Stimulated activated CD8-positive, alpha-beta memory T cell treated with anti-CD3 and anti-CD28 coated beads, Interleukin-7, amount 100 ng/mL, for 24 hours (primary cell): ENCODE measurements at regions not wholly inside any gene's neighbourhood (a gene's known extent, or its start where the extent isn't known, plus 50 kb on each side); places are given as distances from the start of the nearest gene placed in this dataset.

Source experiments
- DNase-seq: peaks from one replicate; pipeline ENCODE4 v3.0.0-alpha.2; 2020; ENCODE audit warnings: low read depth

GRCh38 chr14:96617635-96618034, 115.5 kb downstream of the PAPOLA start:
- no peak for DNase-seq

GRCh38 chr14:96622926-96623325, 120.7 kb downstream of the PAPOLA start:
- DNase-seq, result no peak

GRCh38 chr14:96623676-96624484, 121.7 kb downstream of the PAPOLA start:
- DNase-seq, result no peak

DNA sequence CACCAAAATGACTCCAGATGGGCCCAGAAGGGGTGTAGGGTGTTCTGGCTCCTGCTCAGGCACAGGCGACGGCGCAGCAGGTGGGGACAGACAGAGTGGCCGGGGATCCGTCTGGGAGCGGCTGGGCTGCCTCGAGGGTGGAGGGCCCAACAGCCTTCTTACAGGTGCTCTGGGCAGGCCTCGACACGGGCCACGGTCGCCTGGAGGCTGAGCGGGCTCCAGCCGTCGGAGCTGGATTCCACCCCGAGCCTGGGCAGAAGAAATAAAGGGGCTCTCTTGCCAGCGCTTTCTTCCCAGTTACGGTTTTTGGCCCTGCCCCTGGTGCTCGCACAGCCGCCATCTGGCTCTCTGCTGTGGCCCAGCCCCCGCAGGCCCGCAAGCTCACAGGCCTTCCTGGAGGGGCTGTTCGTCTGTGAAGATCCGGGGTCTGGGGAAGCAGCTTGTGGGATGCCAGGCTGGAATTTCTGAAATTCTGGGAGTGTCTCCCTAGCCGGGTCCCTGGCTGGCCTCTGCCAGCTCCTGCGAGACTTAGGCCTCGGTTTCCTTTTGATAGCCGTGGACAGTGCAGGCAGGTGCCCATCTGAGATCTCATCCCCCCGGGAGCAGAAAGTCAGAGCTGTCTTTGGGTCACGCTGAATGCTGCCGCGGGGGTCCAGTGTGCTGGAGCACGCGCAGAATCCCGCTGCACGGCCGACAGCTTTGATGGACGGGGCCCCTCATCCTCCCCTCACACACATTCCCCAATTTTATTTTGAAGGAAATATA, 122.7 kb downstream of the PAPOLA start:
- DNase-seq, result no peak

DNA sequence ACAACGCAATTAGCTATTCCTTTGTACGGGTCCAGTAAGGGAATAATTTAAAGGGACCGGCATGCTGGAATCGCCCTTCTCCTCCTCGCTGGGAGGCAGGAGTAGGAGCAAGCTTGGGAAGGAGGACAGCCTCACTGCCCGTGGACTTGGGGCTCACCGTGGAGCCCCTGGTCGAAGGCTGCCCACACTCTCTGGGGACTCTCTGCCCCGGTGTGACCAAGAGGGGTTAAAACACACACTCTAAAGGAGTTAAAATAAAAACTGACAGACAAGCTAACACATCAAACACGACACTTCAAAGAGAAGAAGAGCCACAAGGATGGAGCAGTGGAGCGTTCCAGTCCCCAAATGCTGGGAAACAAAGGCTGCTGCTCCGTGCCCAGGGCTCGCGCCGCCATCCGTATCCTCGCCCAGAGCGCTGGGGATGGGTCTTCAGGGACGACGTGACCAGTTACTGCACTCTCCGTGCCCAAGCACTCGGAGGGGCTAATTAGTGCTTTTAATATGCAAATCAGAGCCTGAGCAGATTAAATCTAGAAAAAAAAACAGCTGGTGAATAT, 123.3 kb downstream of the PAPOLA start:
- no peak for DNase-seq

DNA sequence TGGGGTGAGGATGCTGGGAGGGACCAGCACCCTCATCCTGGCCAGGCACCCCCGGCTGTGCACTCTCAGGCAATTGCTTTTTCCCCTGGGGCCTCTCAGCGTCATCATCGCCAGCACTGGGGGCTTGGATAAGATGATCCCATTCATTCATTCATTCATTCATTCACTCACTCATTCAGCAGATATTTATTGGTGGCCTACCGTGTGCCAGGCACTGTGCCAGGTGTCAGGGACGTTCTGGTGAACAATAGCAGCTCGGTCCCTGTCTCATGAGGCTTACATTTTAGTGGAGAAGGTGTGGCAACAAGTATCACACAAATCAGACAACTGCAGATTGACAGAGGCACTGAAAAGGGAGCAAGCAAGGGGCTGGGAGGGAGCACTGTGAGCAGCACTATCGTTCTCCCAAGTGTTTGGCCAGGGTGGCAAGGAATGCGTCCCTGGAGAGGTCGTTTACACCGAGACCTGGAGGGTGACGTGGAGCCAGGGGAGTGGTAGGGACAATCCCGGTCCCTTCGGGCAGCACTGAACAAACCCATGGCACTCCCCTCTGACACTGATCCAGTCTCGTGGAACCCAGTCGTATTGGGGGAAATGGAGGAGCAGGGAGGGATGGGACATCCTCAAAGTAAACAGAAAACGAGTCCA, 124.1 kb downstream of the PAPOLA start:
- DNase-seq, result no peak

GRCh38 chr14:96626916-96627315, 124.7 kb downstream of the PAPOLA start:
- DNase-seq, result no peak

DNA sequence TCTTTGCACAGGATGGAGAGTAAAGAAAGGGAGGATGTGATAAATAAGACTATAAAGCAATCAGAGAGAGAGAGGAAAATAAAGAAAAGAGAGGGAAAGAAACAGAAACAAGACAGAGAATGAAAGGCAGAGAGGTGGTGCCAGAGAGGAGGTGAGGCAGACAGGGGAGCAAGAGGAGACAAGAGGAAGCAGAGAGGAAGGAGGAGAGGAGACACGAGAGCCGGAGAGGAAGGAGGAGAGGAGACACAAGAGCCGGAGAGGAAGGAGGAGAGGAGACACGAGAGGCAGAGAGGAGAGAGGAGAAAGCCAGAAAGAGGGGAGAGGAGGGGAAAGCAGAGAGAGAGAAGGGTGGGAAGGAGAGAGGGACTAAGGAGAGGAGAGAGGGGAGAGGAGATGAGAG, 125.2 kb downstream of the PAPOLA start:
- no peak for DNase-seq

GRCh38 chr14:96627811-96628775, 125.9 kb downstream of the PAPOLA start:
- no peak for DNase-seq

DNA sequence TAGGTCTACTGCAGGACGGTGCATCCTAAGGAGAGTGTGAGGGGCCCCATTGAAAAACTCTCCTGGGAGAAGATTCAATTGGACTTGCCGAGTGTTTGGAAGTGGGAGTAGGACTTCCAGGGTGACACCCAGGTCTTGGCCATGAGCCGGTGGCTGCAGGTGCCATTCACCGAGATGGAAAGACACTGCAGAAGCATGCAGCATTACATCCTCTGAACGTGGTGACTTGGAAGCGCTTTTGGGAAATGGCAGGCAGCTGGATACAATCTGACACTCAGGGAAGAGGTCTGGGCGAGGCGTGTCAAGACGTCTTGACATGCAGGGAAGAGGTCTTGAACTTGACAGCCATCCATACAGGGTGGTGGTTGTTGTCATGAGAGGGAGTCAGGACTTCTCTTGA, 126.9 kb downstream of the PAPOLA start:
- no peak for DNase-seq

DNA sequence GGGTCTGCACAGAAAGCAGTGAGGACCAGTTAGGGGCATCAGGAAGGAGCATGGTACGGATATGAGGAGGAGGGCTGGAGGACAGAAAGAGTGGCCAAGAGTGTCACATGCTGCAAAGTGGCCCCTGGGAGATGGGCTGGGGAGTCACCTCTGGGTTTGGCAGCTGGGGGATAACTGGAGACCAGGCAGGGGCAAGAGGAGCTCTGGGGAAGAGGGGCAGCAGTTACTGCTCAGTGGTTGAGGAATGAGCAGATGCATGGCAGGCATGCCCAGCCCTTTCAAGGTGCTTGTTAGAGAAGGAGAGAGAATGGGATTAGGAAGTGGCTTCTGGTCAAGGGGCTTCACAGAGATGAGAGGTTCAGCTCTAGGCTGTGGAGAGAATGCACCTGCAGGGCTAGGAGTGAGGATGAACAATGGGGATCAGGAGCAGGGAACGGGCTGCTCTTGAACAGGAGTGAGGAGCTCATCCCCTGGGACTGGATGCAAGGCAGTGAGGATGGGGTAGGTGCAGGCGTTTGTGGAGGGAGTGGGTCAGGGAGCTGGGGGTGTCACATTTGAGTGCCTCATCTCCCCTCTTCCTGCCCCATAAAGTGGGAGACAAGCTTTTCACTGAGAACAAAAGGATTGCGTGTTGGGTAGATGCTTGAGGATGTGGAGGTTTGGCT, 127.5 kb downstream of the PAPOLA start:
- DNase-seq, result no peak

- DNase-seq, result no peak
Measured at GRCh38 chr14:96630281-96630680, 128.1 kb downstream of the PAPOLA start.

- DNase-seq, result no peak
Measured at GRCh38 chr14:96631030-96631429, 128.8 kb downstream of the PAPOLA start.

DNA sequence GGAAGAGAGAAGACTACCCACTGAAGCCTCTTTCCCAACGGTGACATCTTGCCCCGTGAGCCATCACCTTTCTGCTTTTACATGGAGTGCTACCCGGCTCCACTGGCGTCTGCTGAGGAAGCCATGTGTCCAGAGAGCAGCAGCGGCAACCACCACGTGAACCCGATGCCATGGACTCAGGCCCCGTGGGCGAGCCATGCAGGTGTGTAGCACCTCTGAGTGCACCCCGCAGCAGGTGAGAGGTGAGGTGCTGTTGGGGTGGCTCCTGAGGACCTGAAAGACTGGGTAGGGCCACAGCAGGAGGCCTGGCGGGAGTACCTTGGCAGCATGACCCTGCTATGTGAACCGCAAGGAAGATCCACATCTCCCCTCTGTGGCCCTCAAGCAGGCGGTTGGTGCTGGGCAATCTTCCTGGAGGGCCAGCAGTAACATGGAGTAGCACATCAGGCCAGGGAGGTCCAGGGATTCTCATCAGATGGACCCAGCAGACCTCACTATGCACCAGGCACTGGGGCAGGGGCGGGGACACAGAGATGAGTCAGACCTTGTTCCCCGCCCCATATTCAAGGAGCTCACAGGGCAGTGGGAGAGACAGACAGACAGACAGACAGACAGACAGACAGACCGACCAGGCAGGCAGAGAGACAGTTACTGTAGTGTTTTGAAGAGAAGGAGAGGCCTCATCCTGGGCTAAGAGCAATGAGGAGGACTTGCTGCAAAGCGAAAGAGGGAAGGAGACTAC, 129.6 kb downstream of the PAPOLA start:
- DNase-seq, result no peak

- no peak for DNase-seq
Measured at GRCh38 chr14:96632363-96632758, 130.2 kb downstream of the PAPOLA start.

DNA sequence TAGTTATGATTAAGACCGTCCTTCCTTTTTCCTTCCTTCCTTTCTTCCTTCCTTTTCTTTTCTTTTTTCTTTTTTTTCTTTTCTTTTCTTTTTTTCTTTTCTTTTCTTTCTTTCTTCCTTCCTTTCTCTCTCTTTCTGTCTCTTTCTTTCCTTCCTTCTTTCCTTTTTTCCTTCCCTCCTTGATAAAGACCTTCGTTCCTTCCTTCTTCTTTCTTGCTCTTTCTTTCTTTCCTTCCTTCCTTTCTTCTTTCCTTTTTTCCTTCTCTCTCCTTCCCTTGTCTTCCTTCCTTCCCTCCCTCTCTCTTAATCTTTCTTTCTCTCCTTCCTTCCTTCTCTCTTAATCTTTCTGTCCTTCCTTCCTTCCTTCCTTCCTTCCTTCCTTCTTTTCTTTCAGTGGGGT, 130.9 kb downstream of the PAPOLA start:
- DNase-seq, result no peak

- no peak for DNase-seq
Measured at GRCh38 chr14:96634481-96634880, 132.3 kb downstream of the PAPOLA start.

GRCh38 chr14:96634896-96635295, 132.7 kb downstream of the PAPOLA start:
- no peak for DNase-seq

- DNase-seq, result no peak
Measured at GRCh38 chr14:96635850-96636249, 133.7 kb downstream of the PAPOLA start.

GRCh38 chr14:96637521-96637920, 135.3 kb downstream of the PAPOLA start:
- DNase-seq, result no peak
